Testis (tissue), 2 donors: ENCODE measurements at regions not wholly inside any gene's neighbourhood (a gene's known extent, or its start where the extent isn't known, plus 50 kb on each side); places are given as distances from the start of the nearest gene placed in this dataset.

Experiments
- POLR2A ChIP-seq: fragments of 450-650 bp; IDR thresholded peaks from one replicate; pipeline ENCODE4 v1.6.1; 2017; ENCODE audit warnings: antibody characterized with exemption, mild to moderate bottlenecking, moderate library complexity
- TF ChIP-seq, protein P1 (sequence below), 3 experiments: fragments of 450-650 bp in 2 of 3; fragments of 200-600 bp in 1 of 3; sonication (generic) in 1 of 3; IDR thresholded peaks; one replicate each; pipeline ENCODE4 v1.5.1; 2016 to 2019; ENCODE audit warnings: antibody characterized with exemption in 3 of 3, mild to moderate bottlenecking in 2 of 3, moderate library complexity in 1 of 3

DNA sequence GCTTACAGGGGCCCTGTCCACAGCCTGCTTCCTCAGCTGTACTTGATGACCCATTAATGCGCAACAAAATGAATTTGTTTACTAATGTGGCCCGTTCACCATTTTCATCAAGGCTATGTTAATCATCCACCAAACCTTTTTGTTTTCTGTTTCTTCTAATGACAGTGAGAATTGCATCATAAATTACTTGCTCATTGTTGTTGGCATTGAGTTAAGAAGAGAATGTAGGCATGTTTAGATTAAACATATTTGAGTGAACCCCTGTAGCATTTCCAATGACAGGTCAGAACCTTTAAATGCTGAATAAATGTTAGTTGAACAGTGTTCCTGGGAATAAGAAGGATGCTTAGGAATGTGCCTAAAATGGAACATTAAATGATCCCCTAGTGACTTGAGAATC lies 183.4 kb downstream of the SPRY1 start:
- TF ChIP-seq, protein P1, sequence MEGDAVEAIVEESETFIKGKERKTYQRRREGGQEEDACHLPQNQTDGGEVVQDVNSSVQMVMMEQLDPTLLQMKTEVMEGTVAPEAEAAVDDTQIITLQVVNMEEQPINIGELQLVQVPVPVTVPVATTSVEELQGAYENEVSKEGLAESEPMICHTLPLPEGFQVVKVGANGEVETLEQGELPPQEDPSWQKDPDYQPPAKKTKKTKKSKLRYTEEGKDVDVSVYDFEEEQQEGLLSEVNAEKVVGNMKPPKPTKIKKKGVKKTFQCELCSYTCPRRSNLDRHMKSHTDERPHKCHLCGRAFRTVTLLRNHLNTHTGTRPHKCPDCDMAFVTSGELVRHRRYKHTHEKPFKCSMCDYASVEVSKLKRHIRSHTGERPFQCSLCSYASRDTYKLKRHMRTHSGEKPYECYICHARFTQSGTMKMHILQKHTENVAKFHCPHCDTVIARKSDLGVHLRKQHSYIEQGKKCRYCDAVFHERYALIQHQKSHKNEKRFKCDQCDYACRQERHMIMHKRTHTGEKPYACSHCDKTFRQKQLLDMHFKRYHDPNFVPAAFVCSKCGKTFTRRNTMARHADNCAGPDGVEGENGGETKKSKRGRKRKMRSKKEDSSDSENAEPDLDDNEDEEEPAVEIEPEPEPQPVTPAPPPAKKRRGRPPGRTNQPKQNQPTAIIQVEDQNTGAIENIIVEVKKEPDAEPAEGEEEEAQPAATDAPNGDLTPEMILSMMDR (IDR thresholded peaks at IDR 0.05) = no peak
- no peak for TF ChIP-seq POLR2A
